ENCODE measurements at regions not wholly inside any gene's neighbourhood (a gene's known extent, or its start where the extent isn't known, plus 50 kb on each side); places are given as distances from the start of the nearest gene placed in this dataset.

GRCh38 chrX:5425119-5425518 lies 803.5 kb downstream of the NLGN4X start:
- no peak overlapping the region for H3K27ac ChIP-seq
- no peak overlapping the region for H3K4me2 ChIP-seq (ENCODE audit: low read length)
- TF ChIP-seq, protein P1, sequence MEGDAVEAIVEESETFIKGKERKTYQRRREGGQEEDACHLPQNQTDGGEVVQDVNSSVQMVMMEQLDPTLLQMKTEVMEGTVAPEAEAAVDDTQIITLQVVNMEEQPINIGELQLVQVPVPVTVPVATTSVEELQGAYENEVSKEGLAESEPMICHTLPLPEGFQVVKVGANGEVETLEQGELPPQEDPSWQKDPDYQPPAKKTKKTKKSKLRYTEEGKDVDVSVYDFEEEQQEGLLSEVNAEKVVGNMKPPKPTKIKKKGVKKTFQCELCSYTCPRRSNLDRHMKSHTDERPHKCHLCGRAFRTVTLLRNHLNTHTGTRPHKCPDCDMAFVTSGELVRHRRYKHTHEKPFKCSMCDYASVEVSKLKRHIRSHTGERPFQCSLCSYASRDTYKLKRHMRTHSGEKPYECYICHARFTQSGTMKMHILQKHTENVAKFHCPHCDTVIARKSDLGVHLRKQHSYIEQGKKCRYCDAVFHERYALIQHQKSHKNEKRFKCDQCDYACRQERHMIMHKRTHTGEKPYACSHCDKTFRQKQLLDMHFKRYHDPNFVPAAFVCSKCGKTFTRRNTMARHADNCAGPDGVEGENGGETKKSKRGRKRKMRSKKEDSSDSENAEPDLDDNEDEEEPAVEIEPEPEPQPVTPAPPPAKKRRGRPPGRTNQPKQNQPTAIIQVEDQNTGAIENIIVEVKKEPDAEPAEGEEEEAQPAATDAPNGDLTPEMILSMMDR (IDR thresholded peaks at IDR 0.05): no peak
- no peak overlapping the region for H3K9ac ChIP-seq
- H3K79me2 ChIP-seq: no peaks in the 10 kb centered on the region
- H3K9me3 ChIP-seq (ENCODE audit: control insufficient read depth, low read length): no peaks in the 10 kb centered on the region
- no peaks in the 10 kb centered on the region for H3K36me3 ChIP-seq (ENCODE audit: control insufficient read depth, insufficient read depth, low read length)
- H3K4me3 ChIP-seq (ENCODE audit: low read depth, low read length): no peak overlapping the region
- H3K27me3 ChIP-seq (ENCODE audit: control insufficient read depth, insufficient read depth, low read length): no peaks in the 10 kb centered on the region
- H3K4me1 ChIP-seq: no peaks in the 10 kb centered on the region
- H2AFZ ChIP-seq: no peak overlapping the region

DNA sequence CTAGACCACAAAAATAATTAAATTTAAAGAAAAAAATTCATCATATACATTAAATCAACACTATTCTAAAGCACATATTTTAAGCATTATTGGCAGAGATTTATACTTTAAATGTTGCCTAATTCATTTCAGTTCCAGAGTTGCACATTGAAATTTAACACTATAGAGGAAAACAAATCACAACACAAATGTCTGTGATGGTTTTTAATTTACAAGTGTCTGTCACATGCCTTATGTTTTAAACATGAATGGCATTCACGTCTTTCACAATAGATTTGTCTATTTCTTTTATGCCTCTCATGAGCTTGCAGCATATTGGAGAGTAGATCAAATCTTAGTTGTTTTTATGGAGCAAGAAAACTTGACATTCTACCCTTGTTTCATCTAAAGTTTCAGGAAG lies 811.3 kb downstream of the NLGN4X start:
- Histone ChIP-seq H2AFZ (no peak overlapping the region), H3K9ac (no peak overlapping the region), H3K9me3 (ENCODE audit: control insufficient read depth, low read length) (no peaks in the 10 kb centered on the region), H3K27me3 (ENCODE audit: control insufficient read depth, insufficient read depth, low read length) (no peaks in the 10 kb centered on the region), H3K4me1 (no peaks in the 10 kb centered on the region), H3K4me2 (ENCODE audit: low read length) (no peak overlapping the region), H3K27ac (no peak overlapping the region), H3K79me2 (no peaks in the 10 kb centered on the region), H3K4me3 (ENCODE audit: low read depth, low read length) (no peak overlapping the region), H3K36me3 (ENCODE audit: control insufficient read depth, insufficient read depth, low read length) (no peaks in the 10 kb centered on the region)
- TF ChIP-seq, protein P1 (IDR thresholded peaks at IDR 0.05): no peak

GRCh38 chrX:5415738-5416137 lies 812.9 kb downstream of the NLGN4X start:
- Histone ChIP-seq H3K4me1 (no peaks in the 10 kb centered on the region), H3K9ac (no peak overlapping the region), H3K4me3 (ENCODE audit: low read depth, low read length) (no peak overlapping the region), H2AFZ (no peak overlapping the region), H3K79me2 (no peaks in the 10 kb centered on the region), H3K27ac (no peak overlapping the region), H3K4me2 (ENCODE audit: low read length) (no peak overlapping the region), H3K9me3 (ENCODE audit: control insufficient read depth, low read length) (no peaks in the 10 kb centered on the region), H3K27me3 (ENCODE audit: control insufficient read depth, insufficient read depth, low read length) (no peaks in the 10 kb centered on the region), H3K36me3 (ENCODE audit: control insufficient read depth, insufficient read depth, low read length) (no peaks in the 10 kb centered on the region)
- TF ChIP-seq, protein P1 (IDR thresholded peaks at IDR 0.05): no peak

- no peak overlapping the region for H2AFZ ChIP-seq
- no peak overlapping the region for H3K4me3 ChIP-seq (ENCODE audit: low read depth, low read length)
- TF ChIP-seq, protein P1 (IDR thresholded peaks at IDR 0.05): no peak
- H3K9ac ChIP-seq: no peak overlapping the region
- no peaks in the 10 kb centered on the region for H3K36me3 ChIP-seq (ENCODE audit: control insufficient read depth, insufficient read depth, low read length)
- no peaks in the 10 kb centered on the region for H3K4me1 ChIP-seq
- no peaks in the 10 kb centered on the region for H3K79me2 ChIP-seq
- H3K27ac ChIP-seq: no peak overlapping the region
- no peak overlapping the region for H3K4me2 ChIP-seq (ENCODE audit: low read length)
- no peaks in the 10 kb centered on the region for H3K27me3 ChIP-seq (ENCODE audit: control insufficient read depth, insufficient read depth, low read length)
- H3K9me3 ChIP-seq (ENCODE audit: control insufficient read depth, low read length): no peaks in the 10 kb centered on the region
Measured at GRCh38 chrX:5409106-5409505, 819.6 kb downstream of the NLGN4X start.

DNA sequence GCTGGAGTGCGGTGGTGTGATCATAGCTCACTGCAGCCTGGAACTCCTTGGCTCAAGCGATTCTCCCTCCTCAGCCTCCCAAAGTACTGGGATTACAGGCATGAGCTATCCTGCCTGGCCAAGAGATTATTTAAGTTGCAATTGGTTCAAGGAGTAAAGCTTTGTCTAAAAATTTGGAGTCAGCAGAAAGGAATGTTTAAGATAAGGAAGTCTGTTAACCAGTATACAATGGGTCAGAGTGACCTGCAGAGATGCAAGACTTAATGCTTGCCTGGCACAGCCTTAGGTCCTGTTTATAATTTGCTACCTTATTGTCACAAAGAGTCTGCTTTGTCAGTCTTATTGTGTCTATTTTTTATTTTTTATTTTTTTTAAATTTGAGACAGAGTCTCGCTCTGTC lies 826.2 kb downstream of the NLGN4X start:
- Histone ChIP-seq H3K4me1 (no peaks in the 10 kb centered on the region), H3K9ac (no peak overlapping the region), H3K79me2 (no peaks in the 10 kb centered on the region), H3K9me3 (ENCODE audit: control insufficient read depth, low read length) (no peaks in the 10 kb centered on the region), H3K27me3 (ENCODE audit: control insufficient read depth, insufficient read depth, low read length) (no peaks in the 10 kb centered on the region), H3K4me2 (ENCODE audit: low read length) (no peak overlapping the region), H3K27ac (no peak overlapping the region), H3K4me3 (ENCODE audit: low read depth, low read length) (no peak overlapping the region), H2AFZ (no peak overlapping the region), H3K36me3 (ENCODE audit: control insufficient read depth, insufficient read depth, low read length) (no peaks in the 10 kb centered on the region)
- TF ChIP-seq, protein P1 (IDR thresholded peaks at IDR 0.05): no peak

Measured in parathyroid adenoma (tissue), 2 donors.